Neural progenitor cell (in vitro differentiated cells): ENCODE measurements at regions not wholly inside any gene's neighbourhood (a gene's known extent, or its start where the extent isn't known, plus 50 kb on each side); places are given as distances from the start of the nearest gene placed in this dataset.

Experiments
- DNase-seq: peaks from one replicate; pipeline ENCODE4 v3.0.0-alpha.2; 2016; ENCODE audit warnings: low spot score
- H2AFZ ChIP-seq: fragments of 200-600 bp; sonication (generic); replicated peaks from 2 replicates; pipeline ENCODE4 v1.6.1; 2016; ENCODE audit warnings: antibody characterized with exemption
- H3F3A ChIP-seq: fragments of 200-600 bp; sonication (generic); 2 replicates; pipeline ENCODE4 v1.6.1; 2016; ENCODE audit warnings: antibody characterized with exemption, low read depth
- H3K27ac ChIP-seq: fragments of 200-600 bp; sonication (generic); 2 replicates; pipeline ENCODE4 v1.5.1; 2016; ENCODE audit warnings: mild to moderate bottlenecking
- H3K27me3 ChIP-seq: fragments of 200-600 bp; sonication (generic); 2 replicates; pipeline ENCODE4 v1.6.1; 2016; ENCODE audit warnings: mild to moderate bottlenecking, moderate library complexity
- H3K36me3 ChIP-seq: fragments of 200-600 bp; sonication (generic); 2 replicates; pipeline ENCODE4 v1.5.1; 2016
- H3K4me1 ChIP-seq: fragments of 200-600 bp; sonication (generic); 2 replicates; pipeline ENCODE4 v1.6.1; 2016; ENCODE audit warnings: mixed run types
- H3K4me2 ChIP-seq: fragments of 200-600 bp; sonication (generic); 2 replicates; pipeline ENCODE4 v1.6.1; 2016
- H3K4me3 ChIP-seq: fragments of 200-600 bp; sonication (generic); 2 replicates; pipeline ENCODE4 v1.5.1; 2016
- H3K79me2 ChIP-seq: fragments of 200-600 bp; sonication (generic); 2 replicates; pipeline ENCODE4 v1.6.1; 2016; ENCODE audit warnings: low read depth
- H3K9ac ChIP-seq: fragments of 200-600 bp; sonication (generic); 2 replicates; pipeline ENCODE4 v1.6.1; 2016
- H3K9me3 ChIP-seq: fragments of 200-600 bp; sonication (generic); 2 replicates; pipeline ENCODE4 v1.5.1; 2016; ENCODE audit warnings: low read depth
- H4K20me1 ChIP-seq: fragments of 200-600 bp; sonication (generic); 2 replicates; pipeline ENCODE4 v1.6.1; 2016; ENCODE audit warnings: low read depth
- H3K27ac Mint-ChIP-seq: 3 replicates; pipeline ENCODE4 v1.8.0; 2021; ENCODE audit warnings: mixed read lengths
- H3K27me3 Mint-ChIP-seq: 2 replicates; pipeline ENCODE4 v1.8.0; 2022; ENCODE audit warnings: low read depth, mild to moderate bottlenecking, inconsistent platforms, moderate library complexity, mixed read lengths; ENCODE audit not compliant: insufficient read depth
- H3K36me3 Mint-ChIP-seq: 3 replicates; pipeline ENCODE4 v1.8.0; 2021; ENCODE audit warnings: mixed read lengths
- H3K4me1 Mint-ChIP-seq: 3 replicates; pipeline ENCODE4 v1.8.0; 2021; ENCODE audit warnings: mixed read lengths
- H3K4me3 Mint-ChIP-seq: 3 replicates; pipeline ENCODE4 v1.8.0; 2021; ENCODE audit warnings: mild to moderate bottlenecking, moderate library complexity, mixed read lengths
- H3K9me3 Mint-ChIP-seq: 3 replicates; pipeline ENCODE4 v1.8.0; 2020; ENCODE audit warnings: mixed read lengths
- CTCF ChIP-seq: fragments of 200-600 bp; sonication (generic); IDR thresholded peaks from 2 replicates; pipeline ENCODE4 v1.5.1; 2017; ENCODE audit warnings: antibody characterized with exemption, mild to moderate bottlenecking
- EZH2 ChIP-seq: fragments of 200-600 bp; sonication (generic); IDR thresholded peaks from 2 replicates; pipeline ENCODE4 v1.6.1; 2017; ENCODE audit warnings: antibody characterized with exemption, mild to moderate bottlenecking, moderate library complexity
- EZH2phosphoT487 ChIP-seq: fragments of 200-600 bp; sonication (generic); IDR thresholded peaks from 2 replicates; pipeline ENCODE4 v1.6.1; 2017; ENCODE audit warnings: antibody characterized with exemption

DNA sequence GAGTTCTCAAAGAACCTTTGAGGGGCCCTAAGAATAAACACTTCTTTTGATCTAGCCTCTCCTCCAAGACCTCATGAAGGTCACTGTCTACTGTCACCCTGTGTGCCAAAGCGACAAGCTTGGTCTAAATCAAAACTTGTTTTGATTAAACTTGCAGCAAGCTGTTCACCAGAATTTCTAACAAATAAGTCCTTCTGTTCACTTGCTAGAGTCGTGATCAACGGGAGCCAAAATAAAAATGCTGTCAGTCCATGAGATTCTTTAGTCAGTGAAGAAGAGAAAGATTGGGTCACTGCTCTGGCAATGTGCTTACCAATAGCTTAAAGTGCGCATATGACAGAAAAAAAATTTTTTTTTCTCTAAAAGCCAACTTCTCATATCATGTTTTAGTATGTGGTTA is 53.9 kb upstream of the GALNT5 start:
- Mint-ChIP-seq H3K9me3 (no peaks in the 10 kb centered on the region), H3K4me3 (no peak overlapping the region), H3K27ac (no peak overlapping the region), H3K4me1 (no peaks in the 10 kb centered on the region), H3K27me3 (peaks cover 2% of the 10 kb centered on the region), H3K36me3 (no peaks in the 10 kb centered on the region)
- no peak overlapping the region for H3K9ac ChIP-seq
- no peaks in the 10 kb centered on the region for H3K36me3 ChIP-seq
- H2AFZ ChIP-seq, result no peak overlapping the region
- H3F3A ChIP-seq, result no peaks in the 10 kb centered on the region
- no peaks in the 10 kb centered on the region for H3K9me3 ChIP-seq
- DNase-seq, result no peak
- H4K20me1 ChIP-seq, result no peaks in the 10 kb centered on the region
- no peaks in the 10 kb centered on the region for H3K79me2 ChIP-seq
- H3K4me2 ChIP-seq, result no peak overlapping the region
- no peaks in the 10 kb centered on the region for H3K27me3 ChIP-seq
- no peak overlapping the region for H3K27ac ChIP-seq
- no peaks in the 10 kb centered on the region for H3K4me1 ChIP-seq
- H3K4me3 ChIP-seq, result no peak overlapping the region
- TF ChIP-seq CTCF (no peak), EZH2 (no peak)

- H3K27ac ChIP-seq, result no peak overlapping the region
- H3K27me3 Mint-ChIP-seq, result peaks cover 2% of the 10 kb centered on the region
- no peaks in the 10 kb centered on the region for H4K20me1 ChIP-seq
- no peak overlapping the region for H3K4me2 ChIP-seq
- no peaks in the 10 kb centered on the region for H3K9me3 Mint-ChIP-seq
- no peaks in the 10 kb centered on the region for H3K79me2 ChIP-seq
- no peak overlapping the region for H3K4me3 Mint-ChIP-seq
- no peaks in the 10 kb centered on the region for H3K4me1 Mint-ChIP-seq
- H3K4me3 ChIP-seq, result no peak overlapping the region
- DNase-seq, result no peak
- H3K4me1 ChIP-seq, result no peaks in the 10 kb centered on the region
- H3F3A ChIP-seq, result no peaks in the 10 kb centered on the region
- no peaks in the 10 kb centered on the region for H3K9me3 ChIP-seq
- H3K36me3 Mint-ChIP-seq, result no peaks in the 10 kb centered on the region
- no peak overlapping the region for H3K27ac Mint-ChIP-seq
- H2AFZ ChIP-seq, result no peak overlapping the region
- no peaks in the 10 kb centered on the region for H3K27me3 ChIP-seq
- no peak for TF ChIP-seq CTCF
- no peaks in the 10 kb centered on the region for H3K36me3 ChIP-seq
- no peak overlapping the region for H3K9ac ChIP-seq
These were observed 53.1 kb upstream of the GALNT5 start for GRCh38 chr2:157204401-157204800.

- no peaks in the 10 kb centered on the region for H3K27me3 ChIP-seq
- H3K27me3 Mint-ChIP-seq, result peaks cover 2% of the 10 kb centered on the region
- H2AFZ ChIP-seq, result no peak overlapping the region
- no peak overlapping the region for H3K4me3 Mint-ChIP-seq
- H3K36me3 ChIP-seq, result no peaks in the 10 kb centered on the region
- H3K9me3 ChIP-seq, result no peaks in the 10 kb centered on the region
- H3K4me1 ChIP-seq, result no peaks in the 10 kb centered on the region
- H3K27ac Mint-ChIP-seq, result no peak overlapping the region
- no peaks in the 10 kb centered on the region for H3F3A ChIP-seq
- no peaks in the 10 kb centered on the region for H3K36me3 Mint-ChIP-seq
- H3K4me1 Mint-ChIP-seq, result no peaks in the 10 kb centered on the region
- H3K79me2 ChIP-seq, result no peaks in the 10 kb centered on the region
- TF ChIP-seq CTCF (no peak), EZH2phosphoT487 (no peak), EZH2 (no peak)
- H3K9me3 Mint-ChIP-seq, result no peaks in the 10 kb centered on the region
- H3K4me3 ChIP-seq, result no peak overlapping the region
- no peak overlapping the region for H3K9ac ChIP-seq
- no peak overlapping the region for H3K27ac ChIP-seq
- no peak overlapping the region for H3K4me2 ChIP-seq
- DNase-seq, result no peak
- no peaks in the 10 kb centered on the region for H4K20me1 ChIP-seq
These were observed 50.6 kb upstream of the GALNT5 start for GRCh38 chr2:157206916-157207315.
